ENCODE measurements at regions not wholly inside any gene's neighbourhood (a gene's known extent, or its start where the extent isn't known, plus 50 kb on each side); places are given as distances from the start of the nearest gene placed in this dataset.

- DNase-seq (ENCODE audit: low read depth), result no peak
Observed at GRCh38 chr12:124674937-124675336, 107.5 kb upstream of the NCOR2 start.

DNA sequence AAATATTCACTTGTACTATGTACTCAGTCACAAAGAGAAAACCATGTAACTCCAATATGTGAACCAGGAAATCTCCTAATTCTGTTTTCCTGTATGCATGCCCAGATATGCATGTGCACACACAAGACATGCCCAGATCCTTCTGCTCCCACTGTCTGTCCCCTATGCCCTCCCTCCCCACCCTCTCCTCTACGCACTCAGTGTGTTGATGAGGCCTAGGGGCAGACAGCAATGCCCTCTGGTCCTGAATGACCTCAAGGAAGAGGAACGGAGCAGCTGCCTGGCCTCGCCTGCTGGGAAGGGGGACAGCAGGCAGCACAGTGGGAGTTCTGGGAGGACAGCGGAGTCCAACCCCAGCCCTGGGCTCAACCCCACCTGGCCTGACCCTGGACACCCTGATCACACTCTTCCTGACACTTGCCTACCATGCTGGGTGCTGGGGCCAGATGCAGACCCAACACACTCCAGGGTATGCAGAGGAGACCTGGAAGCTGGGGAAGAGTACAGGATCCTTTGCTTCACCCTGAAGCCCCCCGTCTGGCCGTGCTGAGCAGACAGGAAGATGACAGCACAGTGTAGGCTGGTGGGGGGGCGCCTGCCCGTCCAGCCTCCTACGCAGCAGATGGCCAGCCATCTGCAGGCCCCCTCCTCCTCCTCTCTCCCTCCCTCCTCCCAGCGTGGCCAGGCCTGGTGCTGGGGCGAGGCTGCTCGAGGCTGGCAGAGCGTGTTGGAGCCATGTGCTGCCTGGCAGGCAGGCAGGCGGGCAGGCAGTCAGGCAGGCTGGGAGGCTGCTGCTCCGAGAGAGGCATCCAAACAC, 106.6 kb upstream of the NCOR2 start:
- no peak for DNase-seq (ENCODE audit: low read depth)

- peak; percentile 79 for DNase-seq (ENCODE audit: low read depth)
Observed at GRCh38 chr12:124669271-124669721, 101.9 kb upstream of the NCOR2 start.

GRCh38 chr12:124668602-124669001, 101.2 kb upstream of the NCOR2 start:
- DNase-seq (ENCODE audit: low read depth), result no peak

- no peak for DNase-seq (ENCODE audit: low read depth)
Observed at GRCh38 chr12:124667506-124668326, 100.3 kb upstream of the NCOR2 start.

DNA sequence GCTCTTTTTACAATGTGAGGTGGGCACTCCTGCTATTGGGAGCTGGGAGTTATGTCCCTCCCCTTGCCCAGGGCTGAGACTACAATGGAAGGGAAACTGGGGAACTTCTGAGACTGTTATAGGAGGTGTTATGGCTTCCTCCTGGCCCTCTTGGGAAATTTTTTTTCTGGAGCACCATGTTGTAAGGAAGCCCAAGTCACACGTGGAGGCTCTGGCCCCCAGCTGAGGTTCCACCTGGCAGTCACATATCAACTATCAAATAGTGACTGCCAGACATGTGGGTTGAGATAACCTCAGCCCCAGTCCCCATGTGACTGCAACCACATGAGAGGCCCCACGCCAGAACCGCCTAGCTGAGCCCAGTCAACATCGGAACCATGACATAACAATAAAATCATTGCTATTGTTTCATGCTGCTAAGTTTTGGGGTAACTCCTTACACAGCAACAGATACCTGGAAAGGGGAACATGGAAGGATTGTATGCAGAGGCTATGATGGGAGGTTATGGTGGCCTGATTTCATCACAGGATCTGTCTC, 99.4 kb upstream of the NCOR2 start:
- no peak for DNase-seq (ENCODE audit: low read depth)

DNA sequence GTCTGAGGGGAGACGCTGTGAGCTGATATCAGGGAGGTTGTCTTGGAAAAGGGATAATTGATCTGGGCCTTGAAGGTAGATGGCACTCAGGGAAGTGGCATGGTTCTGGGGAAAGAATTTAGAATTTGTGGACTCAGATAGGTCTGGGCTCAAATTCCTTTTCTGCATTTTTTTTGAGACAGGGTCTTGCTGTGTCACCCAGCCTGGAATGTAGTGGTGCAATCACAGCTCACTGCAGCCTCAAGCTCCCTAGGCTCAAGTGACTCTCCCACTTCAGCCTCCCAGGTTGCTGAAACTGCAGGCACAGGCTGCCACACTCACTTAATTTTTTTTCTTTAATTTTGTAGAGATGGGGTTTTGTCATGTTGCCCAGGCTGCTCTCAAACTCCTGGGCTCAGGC, 98.1 kb upstream of the NCOR2 start:
- peak; percentile 54 for DNase-seq (ENCODE audit: low read depth)

GRCh38 chr12:124664395-124665111, 97.1 kb upstream of the NCOR2 start:
- DNase-seq (ENCODE audit: low read depth), result no peak

- DNase-seq (ENCODE audit: low read depth), result no peak
Observed at GRCh38 chr12:124663771-124664366, 96.5 kb upstream of the NCOR2 start.

DNA sequence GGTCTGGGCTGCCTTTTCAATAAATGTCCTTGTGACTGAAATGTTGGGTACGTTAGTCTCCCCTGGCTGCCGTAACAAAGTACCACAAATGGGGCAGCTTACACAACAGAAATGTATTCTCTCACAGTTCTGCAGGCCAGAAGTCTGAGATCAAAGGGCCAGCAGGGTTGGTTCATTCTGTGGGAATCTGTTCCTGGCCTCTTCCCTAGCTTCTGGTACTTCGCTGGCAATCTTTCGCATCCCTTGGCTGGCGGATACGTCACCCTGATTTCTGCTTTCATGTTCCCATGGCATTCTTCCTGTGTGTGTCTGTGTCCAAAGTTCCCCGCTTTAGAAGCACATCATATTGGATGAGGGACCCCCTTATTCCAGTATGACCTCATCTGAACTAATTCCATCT, 95.8 kb upstream of the NCOR2 start:
- no peak for DNase-seq (ENCODE audit: low read depth)

- DNase-seq (ENCODE audit: low read depth), result peak; percentile 31
Observed at GRCh38 chr12:124661341-124661740, 93.9 kb upstream of the NCOR2 start.

DNA sequence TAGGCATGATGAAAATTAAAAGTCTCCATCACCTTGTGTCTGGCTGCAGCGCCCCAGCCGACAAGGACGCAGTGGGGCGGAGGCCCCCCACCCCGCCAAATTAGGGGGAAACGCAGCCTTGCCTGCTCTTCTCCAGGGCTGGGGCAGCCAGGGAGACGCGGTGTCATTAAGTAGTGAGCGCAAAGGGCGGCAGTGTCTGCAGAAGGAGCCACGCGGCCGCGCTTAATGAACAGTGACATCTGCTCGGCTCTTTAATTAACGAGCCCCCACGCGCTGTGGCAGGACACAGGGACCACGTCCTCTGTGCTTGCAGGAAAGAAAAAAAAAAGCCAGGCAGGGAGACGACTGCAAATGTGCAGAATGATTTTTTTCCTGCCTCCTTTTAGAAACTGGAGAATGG, 93.4 kb upstream of the NCOR2 start:
- no peak for DNase-seq (ENCODE audit: low read depth)

- DNase-seq (ENCODE audit: low read depth), result no peak
Observed at GRCh38 chr12:124658806-124659402, 91.5 kb upstream of the NCOR2 start.

DNA sequence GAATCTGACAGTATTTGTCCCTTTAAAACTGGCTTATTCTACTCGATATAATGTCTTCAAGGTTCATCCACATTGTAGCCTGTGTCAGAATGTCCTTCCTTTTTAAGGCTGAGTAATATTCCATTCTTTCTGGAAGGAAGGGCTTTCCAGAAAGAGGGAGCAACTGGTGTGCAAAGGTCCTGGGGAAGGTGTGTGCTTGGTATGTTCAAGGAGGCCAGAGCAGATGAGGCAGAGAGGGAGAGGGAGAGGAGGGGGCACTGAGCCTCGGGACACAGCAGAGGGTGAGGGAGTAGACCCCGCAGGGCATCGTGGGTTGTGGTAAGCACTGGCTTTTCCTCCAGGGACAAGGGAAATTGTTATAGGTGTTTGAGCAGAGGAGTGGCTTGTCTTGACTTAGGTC, 90.9 kb upstream of the NCOR2 start:
- DNase-seq (ENCODE audit: low read depth), result no peak

GRCh38 chr12:124656947-124657434, 89.6 kb upstream of the NCOR2 start:
- no peak for DNase-seq (ENCODE audit: low read depth)

DNA sequence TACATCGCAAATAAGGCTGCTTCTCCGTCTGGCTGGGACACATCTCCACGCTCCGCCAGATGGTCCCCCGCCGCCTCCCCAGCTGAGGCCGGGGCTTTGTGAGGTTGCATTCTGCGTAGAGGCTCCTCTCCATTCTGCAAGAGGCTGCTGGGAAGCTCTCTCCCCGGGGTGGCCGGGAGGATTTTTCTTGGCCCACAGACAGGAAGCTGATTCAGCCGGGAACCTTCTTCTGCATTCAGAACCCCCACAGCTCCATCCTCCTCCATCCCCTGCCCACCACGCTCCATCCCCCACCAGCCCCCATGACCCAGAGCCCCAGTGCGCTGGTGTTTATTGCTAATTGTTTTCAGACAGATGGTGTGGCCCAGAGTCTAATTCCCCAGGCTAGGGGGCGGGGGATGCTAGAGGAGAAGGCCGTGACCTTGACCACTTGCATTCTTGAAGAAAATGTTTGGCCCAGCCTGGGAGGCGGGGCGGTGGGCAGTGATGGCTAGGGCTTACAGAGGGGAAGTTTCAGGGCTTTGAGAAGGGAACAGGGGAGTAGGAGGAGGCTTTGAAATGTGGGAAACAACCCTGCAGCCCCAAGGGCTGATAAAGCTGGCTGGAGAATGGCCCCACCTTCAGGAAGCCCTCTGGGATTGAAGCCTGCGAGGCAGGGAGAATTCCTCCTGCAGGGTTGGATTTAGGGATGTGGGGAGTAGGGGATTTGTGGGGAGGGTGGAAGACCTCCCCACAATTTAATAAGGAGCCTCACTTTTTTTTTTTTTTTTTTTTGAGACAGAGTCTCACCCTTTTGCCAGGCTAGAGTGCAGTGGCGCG, 88.5 kb upstream of the NCOR2 start:
- peak; percentile 67 for DNase-seq (ENCODE audit: low read depth)

DNA sequence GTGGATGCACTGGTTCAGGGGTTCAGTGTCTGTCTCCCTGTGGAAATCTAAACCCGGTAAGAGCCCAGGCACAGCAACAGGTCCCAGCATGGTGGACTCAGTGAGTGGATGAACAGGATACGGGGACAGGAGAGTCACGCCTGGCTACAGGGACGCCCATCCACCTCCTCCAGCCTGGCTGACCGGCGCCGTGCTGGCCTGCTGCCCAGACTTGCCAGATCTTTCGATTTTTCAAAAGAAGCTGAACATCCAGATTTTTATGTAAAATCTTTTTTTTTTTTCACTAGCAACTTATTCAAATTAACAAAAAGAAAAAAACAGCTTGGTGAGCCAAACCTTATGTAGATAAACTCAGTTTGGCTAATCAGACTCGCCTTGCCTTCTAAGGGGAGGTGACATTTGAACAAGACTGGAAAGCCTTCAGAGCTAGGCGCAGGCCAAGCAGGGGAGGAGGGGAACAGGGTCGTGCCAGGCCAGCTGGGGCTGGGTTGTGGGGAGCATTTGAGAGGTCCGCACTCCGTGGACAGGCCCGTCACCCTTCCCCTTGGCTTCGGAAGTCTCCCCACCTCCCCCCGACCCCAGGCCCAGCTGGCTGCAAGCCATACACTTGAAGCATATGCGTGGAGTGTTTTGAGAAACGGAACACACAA, 87.8 kb upstream of the NCOR2 start:
- DNase-seq (ENCODE audit: low read depth), result no peak

DNA sequence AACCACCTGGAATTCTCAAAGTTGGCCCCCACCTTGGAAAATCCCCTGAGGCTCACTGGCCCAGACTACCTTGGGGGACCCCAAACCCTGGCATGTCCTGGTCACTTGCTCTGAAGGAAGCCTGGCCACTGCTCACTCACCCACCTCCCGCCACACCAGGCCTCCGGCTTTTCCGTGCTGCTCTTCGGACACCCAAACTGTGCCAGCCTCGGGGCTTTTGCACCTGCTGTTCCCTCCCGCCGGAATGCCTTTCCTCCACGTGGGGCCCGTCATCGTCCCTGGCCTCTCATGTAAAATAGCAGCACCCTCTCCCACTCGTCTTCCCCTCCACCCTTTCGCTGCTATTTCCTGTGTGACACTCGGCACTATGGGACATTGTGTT, 87.2 kb upstream of the NCOR2 start:
- no peak for DNase-seq (ENCODE audit: low read depth)

DNA sequence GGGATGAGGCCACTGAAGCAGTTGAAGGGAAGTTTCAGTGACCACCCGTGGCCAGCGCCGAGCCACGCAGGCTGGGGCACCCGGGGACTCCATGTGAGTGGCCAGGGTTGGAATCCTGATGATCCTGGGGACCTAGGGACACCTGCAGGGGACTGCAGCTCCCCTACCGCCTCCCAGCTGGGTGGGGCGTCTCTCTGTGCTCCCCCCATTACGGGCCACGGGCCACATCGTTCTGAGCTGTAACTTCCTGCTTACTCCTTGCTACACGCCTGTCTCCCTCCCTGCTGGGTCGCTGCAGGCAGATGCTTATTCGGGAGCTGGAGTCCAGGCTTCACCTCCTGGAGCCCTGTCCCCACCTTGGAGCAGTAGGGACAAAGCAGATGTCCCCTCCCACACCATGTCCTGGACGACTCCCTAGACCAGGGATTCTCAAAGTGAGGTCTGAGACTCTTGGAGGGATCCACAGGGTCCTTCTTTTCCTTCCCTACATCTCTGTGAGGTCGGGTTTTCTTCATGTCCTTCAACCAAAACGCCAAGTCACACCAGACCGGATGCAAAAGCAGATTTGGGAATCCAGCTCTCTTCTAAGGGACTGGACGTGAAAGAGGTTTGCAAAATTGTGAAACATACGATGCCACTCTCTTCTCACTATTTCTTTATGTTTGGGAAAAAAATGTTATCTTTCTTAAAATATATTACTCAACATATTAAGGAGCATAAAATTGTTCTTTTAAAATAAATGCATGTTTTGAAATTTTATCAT, 85.9 kb upstream of the NCOR2 start:
- no peak for DNase-seq (ENCODE audit: low read depth)
